OCI-LY1 (cell line): ENCODE measurements at regions not wholly inside any gene's neighbourhood (a gene's known extent, or its start where the extent isn't known, plus 50 kb on each side); places are given as distances from the start of the nearest gene placed in this dataset.

Experiments used
- H2AFZ ChIP-seq: fragments of 200-600 bp; sonication (generic), shearing (Covaris generic); 2 replicates; pipeline ENCODE4 v1.6.0; 2014; ENCODE audit warnings: antibody characterized with exemption, mild to moderate bottlenecking, low read length
- H3F3A ChIP-seq: fragments of 200-600 bp; sonication (generic), shearing (Covaris generic); 2 replicates; pipeline ENCODE4 v1.6.0; 2014; ENCODE audit warnings: mild to moderate bottlenecking, antibody characterized with exemption, low read length, moderate library complexity; ENCODE audit not compliant: insufficient read depth
- H3K27ac ChIP-seq: fragments of 200-600 bp; sonication (generic); 2 replicates; pipeline ENCODE4 v1.5.1; 2014; ENCODE audit warnings: low read length, mixed run types, mild to moderate bottlenecking, low read depth; ENCODE audit not compliant: poor library complexity, severe bottlenecking
- H3K27me3 ChIP-seq: fragments of 200-600 bp; sonication (generic); 2 replicates; pipeline ENCODE4 v1.6.0; 2014; ENCODE audit warnings: antibody characterized with exemption, mild to moderate bottlenecking, low read length, moderate library complexity; ENCODE audit not compliant: insufficient read depth
- H3K36me3 ChIP-seq: fragments of 200-600 bp; sonication (generic); 2 replicates; pipeline ENCODE4 v1.6.1; 2014; ENCODE audit warnings: mild to moderate bottlenecking, antibody characterized with exemption, low read length, moderate library complexity, mixed read lengths; ENCODE audit not compliant: insufficient read depth
- H3K4me1 ChIP-seq: fragments of 200-600 bp; sonication (generic); 2 replicates; pipeline ENCODE4 v1.5.1; 2014; ENCODE audit warnings: mild to moderate bottlenecking, low read length, moderate library complexity; ENCODE audit not compliant: insufficient read depth, severe bottlenecking
- H3K4me2 ChIP-seq: fragments of 200-600 bp; sonication (generic), shearing (Covaris generic); 2 replicates; pipeline ENCODE4 v1.6.1; 2014; ENCODE audit warnings: low read length
- H3K4me3 ChIP-seq: fragments of 200-600 bp; sonication (generic); 2 replicates; pipeline ENCODE4 v1.5.1; 2014; ENCODE audit warnings: low read length, low read depth, mild to moderate bottlenecking, mixed read lengths; ENCODE audit not compliant: poor library complexity, severe bottlenecking
- H3K79me2 ChIP-seq: fragments of 200-600 bp; shearing (Covaris generic); 2 replicates; pipeline ENCODE4 v1.6.1; 2016; ENCODE audit warnings: mixed run types, low read length, mixed read lengths; ENCODE audit not compliant: insufficient read depth
- H3K9ac ChIP-seq: fragments of 200-600 bp; sonication (generic), shearing (Covaris generic); 2 replicates; pipeline ENCODE4 v1.6.1; 2014; ENCODE audit warnings: mild to moderate bottlenecking, low read length, mixed read lengths
- H3K9me2 ChIP-seq: fragments of 200-600 bp; sonication (generic), shearing (Covaris generic); 2 replicates; pipeline ENCODE4 v1.6.1; 2014; ENCODE audit warnings: low read depth, mild to moderate bottlenecking, low read length, mixed read lengths
- H3K9me3 ChIP-seq: fragments of 200-600 bp; shearing (Covaris generic); 2 replicates; pipeline ENCODE4 v1.6.1; 2014; ENCODE audit warnings: low read length, mixed read lengths
- H4K20me1 ChIP-seq: fragments of 200-600 bp; sonication (generic), shearing (Covaris generic); 2 replicates; pipeline ENCODE4 v1.6.0; 2016; ENCODE audit warnings: mild to moderate bottlenecking, low read length; ENCODE audit not compliant: insufficient read depth
- CTCF ChIP-seq: fragments of 200-600 bp; sonication (generic), shearing (Covaris generic); IDR thresholded peaks from 2 replicates; pipeline ENCODE4 v1.5.1; 2017; ENCODE audit warnings: mild to moderate bottlenecking, antibody characterized with exemption, low read length, moderate library complexity, mixed read lengths
- EZH2 ChIP-seq: fragments of 200-600 bp; sonication (generic), shearing (Covaris generic); IDR thresholded peaks from 2 replicates; pipeline ENCODE4 v1.8.0; 2017; ENCODE audit warnings: borderline replicate concordance, mixed run types, mild to moderate bottlenecking, antibody characterized with exemption, low read length, moderate library complexity, mixed read lengths

- Histone ChIP-seq H3K36me3 (no peaks in the 10 kb centered on the region), H3K4me3 (no peak overlapping the region), H3K27me3 (no peaks in the 10 kb centered on the region), H3K9ac (no peak overlapping the region), H3K4me1 (no peaks in the 10 kb centered on the region), H3K9me3 (no peaks in the 10 kb centered on the region), H3K4me2 (no peak overlapping the region), H3F3A (no peaks in the 10 kb centered on the region), H2AFZ (no peak overlapping the region), H3K79me2 (no peaks in the 10 kb centered on the region), H4K20me1 (no peaks in the 10 kb centered on the region), H3K9me2 (0 out of 2 replicates have a peak, but pooled peaks cover under 1% of the 10 kb centered on the region), H3K27ac (no peak overlapping the region)
- TF ChIP-seq EZH2 (no peak), CTCF (no peak)
Observed at GRCh38 chr10:43943818-43944360, 295.2 kb upstream of the ZNF32 start.

GRCh38 chr10:43943119-43943817 is 294.6 kb upstream of the ZNF32 start:
- Histone ChIP-seq H2AFZ (no peak overlapping the region), H3K79me2 (no peaks in the 10 kb centered on the region), H3K27me3 (no peaks in the 10 kb centered on the region), H3K9me3 (no peaks in the 10 kb centered on the region), H3F3A (no peaks in the 10 kb centered on the region), H3K4me1 (no peaks in the 10 kb centered on the region), H3K36me3 (no peaks in the 10 kb centered on the region), H3K4me2 (no peak overlapping the region), H3K9me2 (no peaks in the 10 kb centered on the region), H3K9ac (no peak overlapping the region), H3K27ac (no peak overlapping the region), H4K20me1 (no peaks in the 10 kb centered on the region), H3K4me3 (no peak overlapping the region)
- TF ChIP-seq CTCF (no peak), EZH2 (no peak)

- no peak overlapping the region for H2AFZ ChIP-seq
Observed at GRCh38 chr10:43942096-43942850, 293.6 kb upstream of the ZNF32 start.

More at GRCh38 chr10:43942096-43942850, 293.6 kb upstream of the ZNF32 start:
- Histone ChIP-seq H3K36me3 (no peaks in the 10 kb centered on the region), H3K9me2 (no peaks in the 10 kb centered on the region), H3K9me3 (no peaks in the 10 kb centered on the region), H3F3A (no peaks in the 10 kb centered on the region), H4K20me1 (no peaks in the 10 kb centered on the region), H3K4me1 (no peaks in the 10 kb centered on the region), H3K4me2 (no peak overlapping the region), H3K27me3 (no peaks in the 10 kb centered on the region), H3K9ac (no peak overlapping the region), H3K79me2 (no peaks in the 10 kb centered on the region), H3K27ac (no peak overlapping the region), H3K4me3 (no peak overlapping the region)
- TF ChIP-seq CTCF (no peak), EZH2 (no peak)
